HL-60 (cell line): ENCODE measurements at regions not wholly inside any gene's neighbourhood (a gene's known extent, or its start where the extent isn't known, plus 50 kb on each side); places are given as distances from the start of the nearest gene placed in this dataset.

Source experiments
- CTCF ChIP-seq: IDR thresholded peaks from one replicate; pipeline ENCODE4 v1.5.1; 2011; ENCODE audit warnings: low read length, control low read depth, inconsistent platforms; ENCODE audit not compliant: insufficient read depth
- REST ChIP-seq: IDR thresholded peaks from 2 replicates; pipeline ENCODE4 v1.6.1; 2012; ENCODE audit warnings: low read depth; ENCODE audit not compliant: insufficient replicate concordance

- TF ChIP-seq REST (no peak), CTCF (no peak)
Measured at GRCh38 chr13:31437975-31438374, 238.2 kb downstream of the B3GLCT start.
